ENCODE measurements at regions not wholly inside any gene's neighbourhood (a gene's known extent, or its start where the extent isn't known, plus 50 kb on each side); places are given as distances from the start of the nearest gene placed in this dataset.

DNA sequence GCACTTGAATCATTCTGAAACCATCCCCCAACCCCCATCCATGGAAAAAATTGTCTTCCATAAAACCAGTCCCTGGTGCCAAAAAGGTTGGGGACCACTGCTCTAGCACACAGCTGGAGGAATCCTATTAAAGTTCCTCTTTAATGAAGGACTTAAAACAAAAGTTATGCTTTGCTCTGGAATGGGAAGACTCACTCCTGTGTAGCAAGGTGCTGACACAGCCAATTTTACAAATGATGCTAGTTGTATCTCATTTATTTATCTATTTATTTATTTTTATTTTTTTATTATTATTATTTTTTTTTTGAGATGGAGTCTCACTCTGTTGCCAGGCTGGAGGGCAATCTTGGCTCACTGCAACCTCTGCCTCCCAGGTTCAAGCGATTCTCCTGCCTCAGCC lies 58.9 kb upstream of the NDUFV2 start:
- 98% methylated on average over 1 of the region's 1 CpG for WGBS
- H3K9me3 ChIP-seq (ENCODE audit: control insufficient read depth in 4 of 4, low read length in 3 of 4): no peaks in the 10 kb centered on the region
- TF ChIP-seq EGR1 (IDR thresholded peaks at IDR 0.05; ENCODE audit: low read depth in 2 of 2) (no peak), GABPA (IDR thresholded peaks at IDR 0.05 in 1 of 2, conservative IDR thresholded peaks at IDR 0.05 in 1 of 2) (no peak), YY1 (IDR thresholded peaks at IDR 0.05) (no peak), HNF4A (conservative IDR thresholded peaks at IDR 0.05) (no peak), RAD21 (IDR thresholded peaks at IDR 0.05) (no peak), TAF1 (conservative IDR thresholded peaks at IDR 0.05) (no peak), RXRA (IDR thresholded peaks at IDR 0.05) (no peak), FOXA2 (IDR thresholded peaks at IDR 0.05) (no peak), HNF4G (IDR thresholded peaks at IDR 0.05) (no peak), JUND (IDR thresholded peaks at IDR 0.05) (no peak), NR2F2 (IDR thresholded peaks at IDR 0.05) (no peak)
- TF ChIP-seq, protein P1, sequence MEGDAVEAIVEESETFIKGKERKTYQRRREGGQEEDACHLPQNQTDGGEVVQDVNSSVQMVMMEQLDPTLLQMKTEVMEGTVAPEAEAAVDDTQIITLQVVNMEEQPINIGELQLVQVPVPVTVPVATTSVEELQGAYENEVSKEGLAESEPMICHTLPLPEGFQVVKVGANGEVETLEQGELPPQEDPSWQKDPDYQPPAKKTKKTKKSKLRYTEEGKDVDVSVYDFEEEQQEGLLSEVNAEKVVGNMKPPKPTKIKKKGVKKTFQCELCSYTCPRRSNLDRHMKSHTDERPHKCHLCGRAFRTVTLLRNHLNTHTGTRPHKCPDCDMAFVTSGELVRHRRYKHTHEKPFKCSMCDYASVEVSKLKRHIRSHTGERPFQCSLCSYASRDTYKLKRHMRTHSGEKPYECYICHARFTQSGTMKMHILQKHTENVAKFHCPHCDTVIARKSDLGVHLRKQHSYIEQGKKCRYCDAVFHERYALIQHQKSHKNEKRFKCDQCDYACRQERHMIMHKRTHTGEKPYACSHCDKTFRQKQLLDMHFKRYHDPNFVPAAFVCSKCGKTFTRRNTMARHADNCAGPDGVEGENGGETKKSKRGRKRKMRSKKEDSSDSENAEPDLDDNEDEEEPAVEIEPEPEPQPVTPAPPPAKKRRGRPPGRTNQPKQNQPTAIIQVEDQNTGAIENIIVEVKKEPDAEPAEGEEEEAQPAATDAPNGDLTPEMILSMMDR (IDR thresholded peaks at IDR 0.05; ENCODE audit: low read depth, low read length, missing input control): no peak
- TF ChIP-seq, protein P2, sequence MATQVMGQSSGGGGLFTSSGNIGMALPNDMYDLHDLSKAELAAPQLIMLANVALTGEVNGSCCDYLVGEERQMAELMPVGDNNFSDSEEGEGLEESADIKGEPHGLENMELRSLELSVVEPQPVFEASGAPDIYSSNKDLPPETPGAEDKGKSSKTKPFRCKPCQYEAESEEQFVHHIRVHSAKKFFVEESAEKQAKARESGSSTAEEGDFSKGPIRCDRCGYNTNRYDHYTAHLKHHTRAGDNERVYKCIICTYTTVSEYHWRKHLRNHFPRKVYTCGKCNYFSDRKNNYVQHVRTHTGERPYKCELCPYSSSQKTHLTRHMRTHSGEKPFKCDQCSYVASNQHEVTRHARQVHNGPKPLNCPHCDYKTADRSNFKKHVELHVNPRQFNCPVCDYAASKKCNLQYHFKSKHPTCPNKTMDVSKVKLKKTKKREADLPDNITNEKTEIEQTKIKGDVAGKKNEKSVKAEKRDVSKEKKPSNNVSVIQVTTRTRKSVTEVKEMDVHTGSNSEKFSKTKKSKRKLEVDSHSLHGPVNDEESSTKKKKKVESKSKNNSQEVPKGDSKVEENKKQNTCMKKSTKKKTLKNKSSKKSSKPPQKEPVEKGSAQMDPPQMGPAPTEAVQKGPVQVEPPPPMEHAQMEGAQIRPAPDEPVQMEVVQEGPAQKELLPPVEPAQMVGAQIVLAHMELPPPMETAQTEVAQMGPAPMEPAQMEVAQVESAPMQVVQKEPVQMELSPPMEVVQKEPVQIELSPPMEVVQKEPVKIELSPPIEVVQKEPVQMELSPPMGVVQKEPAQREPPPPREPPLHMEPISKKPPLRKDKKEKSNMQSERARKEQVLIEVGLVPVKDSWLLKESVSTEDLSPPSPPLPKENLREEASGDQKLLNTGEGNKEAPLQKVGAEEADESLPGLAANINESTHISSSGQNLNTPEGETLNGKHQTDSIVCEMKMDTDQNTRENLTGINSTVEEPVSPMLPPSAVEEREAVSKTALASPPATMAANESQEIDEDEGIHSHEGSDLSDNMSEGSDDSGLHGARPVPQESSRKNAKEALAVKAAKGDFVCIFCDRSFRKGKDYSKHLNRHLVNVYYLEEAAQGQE (IDR thresholded peaks at IDR 0.05): no peak
- TF ChIP-seq, protein P3, sequence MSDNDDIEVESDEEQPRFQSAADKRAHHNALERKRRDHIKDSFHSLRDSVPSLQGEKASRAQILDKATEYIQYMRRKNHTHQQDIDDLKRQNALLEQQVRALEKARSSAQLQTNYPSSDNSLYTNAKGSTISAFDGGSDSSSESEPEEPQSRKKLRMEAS (IDR thresholded peaks at IDR 0.05): no peak
- TF ChIP-seq, protein P4, sequence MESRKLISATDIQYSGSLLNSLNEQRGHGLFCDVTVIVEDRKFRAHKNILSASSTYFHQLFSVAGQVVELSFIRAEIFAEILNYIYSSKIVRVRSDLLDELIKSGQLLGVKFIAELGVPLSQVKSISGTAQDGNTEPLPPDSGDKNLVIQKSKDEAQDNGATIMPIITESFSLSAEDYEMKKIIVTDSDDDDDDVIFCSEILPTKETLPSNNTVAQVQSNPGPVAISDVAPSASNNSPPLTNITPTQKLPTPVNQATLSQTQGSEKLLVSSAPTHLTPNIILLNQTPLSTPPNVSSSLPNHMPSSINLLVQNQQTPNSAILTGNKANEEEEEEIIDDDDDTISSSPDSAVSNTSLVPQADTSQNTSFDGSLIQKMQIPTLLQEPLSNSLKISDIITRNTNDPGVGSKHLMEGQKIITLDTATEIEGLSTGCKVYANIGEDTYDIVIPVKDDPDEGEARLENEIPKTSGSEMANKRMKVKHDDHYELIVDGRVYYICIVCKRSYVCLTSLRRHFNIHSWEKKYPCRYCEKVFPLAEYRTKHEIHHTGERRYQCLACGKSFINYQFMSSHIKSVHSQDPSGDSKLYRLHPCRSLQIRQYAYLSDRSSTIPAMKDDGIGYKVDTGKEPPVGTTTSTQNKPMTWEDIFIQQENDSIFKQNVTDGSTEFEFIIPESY (IDR thresholded peaks at IDR 0.05): no peak
- no peak overlapping the region for H3K4me3 ChIP-seq (ENCODE audit: low read depth in 1 of 3, low read length in 3 of 3)
- H3K36me3 ChIP-seq (ENCODE audit: control insufficient read depth in 4 of 4, insufficient read depth in 3 of 4, low read depth in 1 of 4, low read length in 3 of 4): no peaks in the 10 kb centered on the region
- no peak overlapping the region for H3K9ac ChIP-seq (ENCODE audit: low read depth in 1 of 2, low read length in 2 of 2)
- peaks cover 0 to 8% (median 5%) of the 10 kb centered on the region in 4 donors for H3K4me1 ChIP-seq (ENCODE audit: control insufficient read depth in 4 of 4, insufficient read depth in 4 of 4, low read length in 3 of 4)
- no peak overlapping the region for H3K27ac ChIP-seq (ENCODE audit: low read depth in 1 of 2, low read length in 2 of 2)
- H3K27me3 ChIP-seq (ENCODE audit: control insufficient read depth in 4 of 4, insufficient read depth in 4 of 4, low read length in 3 of 4): no peaks in the 10 kb centered on the region
- no peak for DNase-seq (ENCODE audit: low spot score)

DNA sequence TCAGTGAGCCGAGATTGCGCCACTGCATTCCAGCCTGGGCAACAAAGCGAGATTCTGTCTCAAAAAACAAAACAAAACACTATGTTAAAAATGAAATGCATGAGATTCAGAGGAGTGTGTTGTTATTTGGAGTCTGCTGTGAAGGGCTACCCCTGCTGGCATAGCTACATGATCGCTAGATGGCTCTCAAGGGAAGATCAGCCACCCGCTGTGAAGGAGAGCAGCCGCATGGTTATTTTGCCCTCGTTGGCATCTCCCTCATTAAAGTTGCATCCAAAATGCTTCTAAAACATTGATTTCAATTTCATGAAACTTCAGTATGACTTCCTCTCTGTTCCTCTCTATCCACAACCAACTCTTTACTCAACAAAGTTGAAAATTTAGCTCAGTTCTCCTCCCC lies 54.8 kb upstream of the NDUFV2 start:
- no peaks in the 10 kb centered on the region for H3K36me3 ChIP-seq (ENCODE audit: control insufficient read depth in 4 of 4, insufficient read depth in 3 of 4, low read depth in 1 of 4, low read length in 3 of 4)
- peaks cover 0 to 6% (median 0%) of the 10 kb centered on the region in 4 donors for H3K9me3 ChIP-seq (ENCODE audit: control insufficient read depth in 4 of 4, low read length in 3 of 4)
- H3K4me3 ChIP-seq (ENCODE audit: low read depth in 1 of 3, low read length in 3 of 3): no peak overlapping the region
- no peak for DNase-seq (ENCODE audit: low spot score)
- no peak overlapping the region for H3K27ac ChIP-seq (ENCODE audit: low read depth in 1 of 2, low read length in 2 of 2)
- TF ChIP-seq GABPA (IDR thresholded peaks at IDR 0.05 in 1 of 2, conservative IDR thresholded peaks at IDR 0.05 in 1 of 2) (no peak), TAF1 (conservative IDR thresholded peaks at IDR 0.05) (no peak), EGR1 (IDR thresholded peaks at IDR 0.05; ENCODE audit: low read depth in 2 of 2) (no peak), HNF4G (IDR thresholded peaks at IDR 0.05) (no peak), FOXA1 (IDR thresholded peaks at IDR 0.05) (no peak), FOXA2 (IDR thresholded peaks at IDR 0.05) (no peak), YY1 (IDR thresholded peaks at IDR 0.05) (no peak)
- TF ChIP-seq, protein P4 (IDR thresholded peaks at IDR 0.05): no peak
- TF ChIP-seq, protein P3 (IDR thresholded peaks at IDR 0.05): no peak
- TF ChIP-seq, protein P5, sequence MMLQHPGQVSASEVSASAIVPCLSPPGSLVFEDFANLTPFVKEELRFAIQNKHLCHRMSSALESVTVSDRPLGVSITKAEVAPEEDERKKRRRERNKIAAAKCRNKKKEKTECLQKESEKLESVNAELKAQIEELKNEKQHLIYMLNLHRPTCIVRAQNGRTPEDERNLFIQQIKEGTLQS (IDR thresholded peaks at IDR 0.05): no peak
- H3K27me3 ChIP-seq (ENCODE audit: control insufficient read depth in 4 of 4, insufficient read depth in 4 of 4, low read length in 3 of 4): no peaks in the 10 kb centered on the region
- 89% methylated on average over 7 of the region's 7 CpGs for WGBS
- no peak overlapping the region for H3K9ac ChIP-seq (ENCODE audit: low read depth in 1 of 2, low read length in 2 of 2)
- H3K4me1 ChIP-seq (ENCODE audit: control insufficient read depth in 4 of 4, insufficient read depth in 4 of 4, low read length in 3 of 4): no peaks in the 10 kb centered on the region
